ENCODE measurements at regions not wholly inside any gene's neighbourhood (a gene's known extent, or its start where the extent isn't known, plus 50 kb on each side); places are given as distances from the start of the nearest gene placed in this dataset.

- peaks cover 0 to 2% (median 0%) of the 10 kb centered on the region in 8 donors for H3K9me3 Mint-ChIP-seq
- no peaks in the 10 kb centered on the region for H3K36me3 Mint-ChIP-seq
- H3K4me1 Mint-ChIP-seq = no peaks in the 10 kb centered on the region
- no peak overlapping the region for H3K27ac ChIP-seq (ENCODE audit: low read depth, low read length)
- POLR2A ChIA-PET (ENCODE audit: partially characterized antibody) = no interaction called here
- H3K27me3 ChIP-seq (ENCODE audit: insufficient read depth, low read length) = peaks cover 9% of the 10 kb centered on the region
- intact Hi-C loops (cut with micrococcal nuclease) = no loop called here
- H3K27me3 Mint-ChIP-seq = peaks cover 24 to 46% of the 10 kb centered on the region in 2 donors
- no peak overlapping the region for H3K27ac Mint-ChIP-seq
- no peaks in the 10 kb centered on the region for H3K4me1 ChIP-seq (ENCODE audit: insufficient read depth, low read length)
- no peak overlapping the region for H3K4me3 ChIP-seq (ENCODE audit: low read length in 2 of 2)
- DNase-seq = no peak
- H3K4me3 Mint-ChIP-seq = no peak overlapping the region
- H3K9me3 ChIP-seq (ENCODE audit: control insufficient read depth in 1 of 2, low read length in 2 of 2) = no peaks in the 10 kb centered on the region
- CTCF ChIA-PET (ENCODE audit: partially characterized antibody) = no interaction called here
- no peaks in the 10 kb centered on the region for H3K36me3 ChIP-seq (ENCODE audit: insufficient read depth, low read length)
Observed at GRCh38 chr1:157286646-157287420, 148.6 kb upstream of the ETV3 start.

GRCh38 chr1:157286096-157286495 is 147.9 kb upstream of the ETV3 start:
- no peak overlapping the region for H3K27ac ChIP-seq (ENCODE audit: low read depth, low read length)
- no peaks in the 10 kb centered on the region for H3K4me1 Mint-ChIP-seq
- no peak for DNase-seq
- no peaks in the 10 kb centered on the region for H3K9me3 ChIP-seq (ENCODE audit: control insufficient read depth in 1 of 2, low read length in 2 of 2)
- no peak overlapping the region for H3K4me3 ChIP-seq (ENCODE audit: low read length in 2 of 2)
- intact Hi-C loops (cut with micrococcal nuclease) = no loop called here
- no peak overlapping the region for H3K27ac Mint-ChIP-seq
- peaks cover 9% of the 10 kb centered on the region for H3K27me3 ChIP-seq (ENCODE audit: insufficient read depth, low read length)
- CTCF ChIA-PET (ENCODE audit: partially characterized antibody) = no interaction called here
- peaks cover 28 to 53% of the 10 kb centered on the region in 2 donors for H3K27me3 Mint-ChIP-seq
- H3K4me1 ChIP-seq (ENCODE audit: insufficient read depth, low read length) = no peaks in the 10 kb centered on the region
- peaks cover 0 to 2% (median 0%) of the 10 kb centered on the region in 8 donors for H3K9me3 Mint-ChIP-seq
- no peaks in the 10 kb centered on the region for H3K36me3 ChIP-seq (ENCODE audit: insufficient read depth, low read length)
- POLR2A ChIA-PET (ENCODE audit: partially characterized antibody) = no interaction called here
- no peak overlapping the region for H3K4me3 Mint-ChIP-seq
- no peaks in the 10 kb centered on the region for H3K36me3 Mint-ChIP-seq

- H3K9me3 Mint-ChIP-seq = peaks cover 0 to 2% (median 0%) of the 10 kb centered on the region in 8 donors
- POLR2A ChIA-PET (ENCODE audit: partially characterized antibody) = no interaction called here
- peaks cover 29 to 51% of the 10 kb centered on the region in 2 donors for H3K27me3 Mint-ChIP-seq
Observed at GRCh38 chr1:157284451-157284850, 146.3 kb upstream of the ETV3 start.

GRCh38 chr1:157279802-157280140 is 141.6 kb upstream of the ETV3 start:
- intact Hi-C loops (cut with micrococcal nuclease) = no loop called here
- H3K4me1 ChIP-seq (ENCODE audit: insufficient read depth, low read length) = no peaks in the 10 kb centered on the region
- H3K9me3 ChIP-seq (ENCODE audit: control insufficient read depth in 1 of 2, low read length in 2 of 2) = no peaks in the 10 kb centered on the region
- H3K27ac ChIP-seq (ENCODE audit: low read depth, low read length) = no peak overlapping the region
- DNase-seq = no peak
- Mint-ChIP-seq H3K27ac (no peak overlapping the region), H3K4me3 (no peak overlapping the region), H3K27me3 (peaks cover 26 to 35% of the 10 kb centered on the region in 2 donors), H3K4me1 (no peaks in the 10 kb centered on the region), H3K9me3 (peaks cover 0 to 2% (median 0%) of the 10 kb centered on the region in 8 donors), H3K36me3 (no peaks in the 10 kb centered on the region)
- CTCF ChIA-PET (ENCODE audit: partially characterized antibody) = no interaction called here
- H3K4me3 ChIP-seq (ENCODE audit: low read length in 2 of 2) = no peak overlapping the region
- H3K27me3 ChIP-seq (ENCODE audit: insufficient read depth, low read length) = peaks cover 9% of the 10 kb centered on the region
- POLR2A ChIA-PET (ENCODE audit: partially characterized antibody) = no interaction called here
- H3K36me3 ChIP-seq (ENCODE audit: insufficient read depth, low read length) = no peaks in the 10 kb centered on the region

More at GRCh38 chr1:157284451-157284850, 146.3 kb upstream of the ETV3 start:
- Histone ChIP-seq H3K36me3 (ENCODE audit: insufficient read depth, low read length) (no peaks in the 10 kb centered on the region), H3K27me3 (ENCODE audit: insufficient read depth, low read length) (peaks cover 9% of the 10 kb centered on the region), H3K27ac (ENCODE audit: low read depth, low read length) (no peak overlapping the region), H3K9me3 (ENCODE audit: control insufficient read depth in 1 of 2, low read length in 2 of 2) (no peaks in the 10 kb centered on the region), H3K4me3 (ENCODE audit: low read length in 2 of 2) (no peak overlapping the region), H3K4me1 (ENCODE audit: insufficient read depth, low read length) (no peaks in the 10 kb centered on the region)
- no peaks in the 10 kb centered on the region for H3K4me1 Mint-ChIP-seq
- intact Hi-C loops (cut with micrococcal nuclease) = no loop called here
- CTCF ChIA-PET (ENCODE audit: partially characterized antibody) = no interaction called here
- H3K4me3 Mint-ChIP-seq = no peak overlapping the region
- no peaks in the 10 kb centered on the region for H3K36me3 Mint-ChIP-seq
- DNase-seq = no peak
- H3K27ac Mint-ChIP-seq = no peak overlapping the region

- CTCF ChIA-PET (ENCODE audit: partially characterized antibody) = no interaction called here
- peaks cover 9% of the 10 kb centered on the region for H3K27me3 ChIP-seq (ENCODE audit: insufficient read depth, low read length)
- H3K4me1 ChIP-seq (ENCODE audit: insufficient read depth, low read length) = no peaks in the 10 kb centered on the region
- Mint-ChIP-seq H3K27ac (no peak overlapping the region), H3K27me3 (peaks cover 26 to 30% of the 10 kb centered on the region in 2 donors), H3K4me3 (no peak overlapping the region), H3K9me3 (no peaks in the 10 kb centered on the region), H3K36me3 (no peaks in the 10 kb centered on the region), H3K4me1 (no peaks in the 10 kb centered on the region)
- no peak overlapping the region for H3K27ac ChIP-seq (ENCODE audit: low read depth, low read length)
- intact Hi-C loops (cut with micrococcal nuclease) = no loop called here
- H3K9me3 ChIP-seq (ENCODE audit: control insufficient read depth in 1 of 2, low read length in 2 of 2) = no peaks in the 10 kb centered on the region
- POLR2A ChIA-PET (ENCODE audit: partially characterized antibody) = no interaction called here
- DNase-seq = no peak
- no peak overlapping the region for H3K4me3 ChIP-seq (ENCODE audit: low read length in 2 of 2)
- no peaks in the 10 kb centered on the region for H3K36me3 ChIP-seq (ENCODE audit: insufficient read depth, low read length)
Observed at GRCh38 chr1:157279138-157279801, 141.1 kb upstream of the ETV3 start.

GRCh38 chr1:157278383-157279137 is 140.4 kb upstream of the ETV3 start:
- H3K4me1 Mint-ChIP-seq = no peaks in the 10 kb centered on the region
- no peak overlapping the region for H3K27ac Mint-ChIP-seq
- H3K36me3 Mint-ChIP-seq = no peaks in the 10 kb centered on the region
- no peaks in the 10 kb centered on the region for H3K4me1 ChIP-seq (ENCODE audit: insufficient read depth, low read length)
- H3K4me3 ChIP-seq (ENCODE audit: low read length in 2 of 2) = no peak overlapping the region
- no peak overlapping the region for H3K27ac ChIP-seq (ENCODE audit: low read depth, low read length)
- POLR2A ChIA-PET (ENCODE audit: partially characterized antibody) = no interaction called here
- intact Hi-C loops (cut with micrococcal nuclease) = no loop called here
- no peak for DNase-seq
- H3K4me3 Mint-ChIP-seq = no peak overlapping the region
- H3K9me3 Mint-ChIP-seq = no peaks in the 10 kb centered on the region
- peaks cover 9% of the 10 kb centered on the region for H3K27me3 ChIP-seq (ENCODE audit: insufficient read depth, low read length)
- H3K36me3 ChIP-seq (ENCODE audit: insufficient read depth, low read length) = no peaks in the 10 kb centered on the region
- CTCF ChIA-PET (ENCODE audit: partially characterized antibody) = no interaction called here
- peaks cover 24 to 26% of the 10 kb centered on the region in 2 donors for H3K27me3 Mint-ChIP-seq
- no peaks in the 10 kb centered on the region for H3K9me3 ChIP-seq (ENCODE audit: control insufficient read depth in 1 of 2, low read length in 2 of 2)

GRCh38 chr1:157277913-157278312 is 139.7 kb upstream of the ETV3 start:
- H3K27ac Mint-ChIP-seq = no peak overlapping the region
- no peak overlapping the region for H3K4me3 Mint-ChIP-seq
- Histone ChIP-seq H3K27me3 (ENCODE audit: insufficient read depth, low read length) (peaks cover 3% of the 10 kb centered on the region), H3K9me3 (ENCODE audit: control insufficient read depth in 1 of 2, low read length in 2 of 2) (no peaks in the 10 kb centered on the region), H3K36me3 (ENCODE audit: insufficient read depth, low read length) (no peaks in the 10 kb centered on the region), H3K4me1 (ENCODE audit: insufficient read depth, low read length) (no peaks in the 10 kb centered on the region), H3K4me3 (ENCODE audit: low read length in 2 of 2) (no peak overlapping the region), H3K27ac (ENCODE audit: low read depth, low read length) (no peak overlapping the region)
- no peak for DNase-seq
- intact Hi-C loops (cut with micrococcal nuclease) = no loop called here
- no peaks in the 10 kb centered on the region for H3K36me3 Mint-ChIP-seq
- H3K4me1 Mint-ChIP-seq = no peaks in the 10 kb centered on the region
- POLR2A ChIA-PET (ENCODE audit: partially characterized antibody) = no interaction called here
- no peaks in the 10 kb centered on the region for H3K9me3 Mint-ChIP-seq
- H3K27me3 Mint-ChIP-seq = peaks cover 18 to 21% of the 10 kb centered on the region in 2 donors
- CTCF ChIA-PET (ENCODE audit: partially characterized antibody) = no interaction called here

Measured in CD4-positive, alpha-beta memory T cell (primary cell).